Esophagus squamous epithelium (tissue), 4 donors: ENCODE measurements at regions not wholly inside any gene's neighbourhood (a gene's known extent, or its start where the extent isn't known, plus 50 kb on each side); places are given as distances from the start of the nearest gene placed in this dataset.

Experiments
- POLR2A ChIP-seq, 4 donors: fragments of 450-650 bp; IDR thresholded peaks; one replicate each; pipeline ENCODE4 v1.6.1; 2017; ENCODE audit warnings: antibody characterized with exemption in 4 of 4, mild to moderate bottlenecking in 4 of 4, moderate library complexity in 3 of 4
- TF ChIP-seq, protein P1 (sequence below), 6 experiments: fragments of 450-650 bp in 4 of 6; fragments of 200-600 bp in 2 of 6; sonication (generic) in 2 of 6; IDR thresholded peaks; one replicate each; pipeline ENCODE4 v1.5.1; 2016 to 2019; ENCODE audit warnings: antibody characterized with exemption in 6 of 6, mild to moderate bottlenecking in 4 of 6, moderate library complexity in 4 of 6

DNA sequence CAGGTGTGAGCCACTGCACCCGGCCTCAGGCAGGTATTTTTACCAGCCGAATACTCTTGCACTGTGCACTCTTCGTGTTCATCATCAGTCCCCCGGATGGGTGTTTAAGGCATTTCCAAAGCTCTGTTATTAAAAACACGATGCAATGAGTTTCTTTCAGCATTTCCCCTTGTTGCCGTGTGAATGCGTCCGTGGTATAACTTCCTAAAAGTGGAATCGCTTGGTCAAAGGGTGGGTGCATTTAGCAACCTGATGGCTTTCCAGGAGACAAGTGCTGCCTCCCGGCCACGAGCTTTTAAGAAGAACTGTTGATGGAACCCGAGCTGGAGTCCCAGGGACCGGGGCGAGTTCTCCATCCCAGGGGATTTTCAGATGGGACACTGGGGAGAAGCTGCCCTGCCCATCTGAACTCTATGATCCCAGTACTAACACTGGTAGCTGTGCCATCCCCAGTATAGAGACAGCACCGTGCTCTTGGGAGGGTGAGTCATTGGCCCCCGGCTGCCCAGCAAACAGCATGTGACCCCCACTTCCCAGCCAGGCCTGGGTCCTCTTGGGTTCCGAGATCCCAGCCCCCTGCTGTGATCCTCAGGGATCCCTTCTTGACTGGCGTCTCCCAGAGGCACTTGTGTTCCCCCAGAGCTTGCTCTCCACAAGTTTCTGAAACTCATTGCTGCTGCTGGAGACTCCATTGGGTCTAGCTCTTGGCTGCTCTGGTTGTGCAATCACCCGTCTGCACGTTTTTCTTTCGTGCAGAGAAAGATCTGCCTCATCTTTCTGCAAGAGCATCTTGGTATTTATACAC, 169.5 kb upstream of the IER5L start:
- TF ChIP-seq, protein P1, sequence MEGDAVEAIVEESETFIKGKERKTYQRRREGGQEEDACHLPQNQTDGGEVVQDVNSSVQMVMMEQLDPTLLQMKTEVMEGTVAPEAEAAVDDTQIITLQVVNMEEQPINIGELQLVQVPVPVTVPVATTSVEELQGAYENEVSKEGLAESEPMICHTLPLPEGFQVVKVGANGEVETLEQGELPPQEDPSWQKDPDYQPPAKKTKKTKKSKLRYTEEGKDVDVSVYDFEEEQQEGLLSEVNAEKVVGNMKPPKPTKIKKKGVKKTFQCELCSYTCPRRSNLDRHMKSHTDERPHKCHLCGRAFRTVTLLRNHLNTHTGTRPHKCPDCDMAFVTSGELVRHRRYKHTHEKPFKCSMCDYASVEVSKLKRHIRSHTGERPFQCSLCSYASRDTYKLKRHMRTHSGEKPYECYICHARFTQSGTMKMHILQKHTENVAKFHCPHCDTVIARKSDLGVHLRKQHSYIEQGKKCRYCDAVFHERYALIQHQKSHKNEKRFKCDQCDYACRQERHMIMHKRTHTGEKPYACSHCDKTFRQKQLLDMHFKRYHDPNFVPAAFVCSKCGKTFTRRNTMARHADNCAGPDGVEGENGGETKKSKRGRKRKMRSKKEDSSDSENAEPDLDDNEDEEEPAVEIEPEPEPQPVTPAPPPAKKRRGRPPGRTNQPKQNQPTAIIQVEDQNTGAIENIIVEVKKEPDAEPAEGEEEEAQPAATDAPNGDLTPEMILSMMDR (IDR thresholded peaks at IDR 0.05) = no peak
- no peak for TF ChIP-seq POLR2A (IDR thresholded peaks at IDR 0.05)
